ENCODE measurements at regions not wholly inside any gene's neighbourhood (a gene's known extent, or its start where the extent isn't known, plus 50 kb on each side); places are given as distances from the start of the nearest gene placed in this dataset.

GRCh38 chr13:50408068-50408467 lies 392.8 kb downstream of the KCNRG start:
- TF ChIP-seq, protein P1, sequence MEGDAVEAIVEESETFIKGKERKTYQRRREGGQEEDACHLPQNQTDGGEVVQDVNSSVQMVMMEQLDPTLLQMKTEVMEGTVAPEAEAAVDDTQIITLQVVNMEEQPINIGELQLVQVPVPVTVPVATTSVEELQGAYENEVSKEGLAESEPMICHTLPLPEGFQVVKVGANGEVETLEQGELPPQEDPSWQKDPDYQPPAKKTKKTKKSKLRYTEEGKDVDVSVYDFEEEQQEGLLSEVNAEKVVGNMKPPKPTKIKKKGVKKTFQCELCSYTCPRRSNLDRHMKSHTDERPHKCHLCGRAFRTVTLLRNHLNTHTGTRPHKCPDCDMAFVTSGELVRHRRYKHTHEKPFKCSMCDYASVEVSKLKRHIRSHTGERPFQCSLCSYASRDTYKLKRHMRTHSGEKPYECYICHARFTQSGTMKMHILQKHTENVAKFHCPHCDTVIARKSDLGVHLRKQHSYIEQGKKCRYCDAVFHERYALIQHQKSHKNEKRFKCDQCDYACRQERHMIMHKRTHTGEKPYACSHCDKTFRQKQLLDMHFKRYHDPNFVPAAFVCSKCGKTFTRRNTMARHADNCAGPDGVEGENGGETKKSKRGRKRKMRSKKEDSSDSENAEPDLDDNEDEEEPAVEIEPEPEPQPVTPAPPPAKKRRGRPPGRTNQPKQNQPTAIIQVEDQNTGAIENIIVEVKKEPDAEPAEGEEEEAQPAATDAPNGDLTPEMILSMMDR (IDR thresholded peaks at IDR 0.05; ENCODE audit: control insufficient read depth, insufficient read depth, low read depth, low read length, missing control alignments), result no peak
- H3K4me3 ChIP-seq (ENCODE audit: control insufficient read depth, low read depth, low read length), result no peak overlapping the region
- no peak for DNase-seq (ENCODE audit: low read depth)

GRCh38 chr13:50409220-50409619 lies 394.0 kb downstream of the KCNRG start:
- TF ChIP-seq, protein P1 (IDR thresholded peaks at IDR 0.05; ENCODE audit: control insufficient read depth, insufficient read depth, low read depth, low read length, missing control alignments), result no peak
- H3K4me3 ChIP-seq (ENCODE audit: control insufficient read depth, low read depth, low read length), result no peak overlapping the region
- no peak for DNase-seq (ENCODE audit: low read depth)

- TF ChIP-seq, protein P1 (IDR thresholded peaks at IDR 0.05; ENCODE audit: control insufficient read depth, insufficient read depth, low read depth, low read length, missing control alignments), result no peak
- H3K4me3 ChIP-seq (ENCODE audit: control insufficient read depth, low read depth, low read length), result no peak overlapping the region
- peak; percentile 61 for DNase-seq (ENCODE audit: low read depth)
Observed at GRCh38 chr13:50410921-50411746, 395.9 kb downstream of the KCNRG start.

DNA sequence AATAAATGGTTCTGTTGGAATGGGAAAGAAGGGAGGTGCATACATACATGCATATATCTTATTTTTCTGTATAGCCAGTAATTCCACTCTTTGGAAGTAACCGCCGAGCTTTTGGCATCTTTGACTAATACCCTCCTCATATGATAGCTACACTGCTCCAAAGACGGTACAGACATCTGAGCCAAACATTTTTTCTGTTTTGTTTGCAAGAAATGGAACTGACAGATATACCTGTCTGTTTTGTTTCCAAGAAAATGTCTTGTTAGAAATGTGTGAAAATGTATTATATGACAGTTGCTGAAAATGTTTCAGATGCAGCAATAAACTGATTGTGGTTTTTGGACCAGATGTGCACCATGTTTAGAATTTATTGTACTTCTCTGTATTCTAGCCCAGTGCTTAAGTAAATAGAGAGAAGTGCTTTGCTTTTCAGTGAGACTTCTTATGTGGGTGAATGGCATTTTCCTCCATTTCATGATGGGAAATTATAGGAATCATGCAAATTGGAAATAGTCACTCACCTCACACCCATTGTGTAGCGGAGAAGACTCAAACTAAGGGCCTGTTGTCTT lies 396.9 kb downstream of the KCNRG start:
- no peak for DNase-seq (ENCODE audit: low read depth)
- no peak overlapping the region for H3K4me3 ChIP-seq (ENCODE audit: control insufficient read depth, low read depth, low read length)
- TF ChIP-seq, protein P1 (IDR thresholded peaks at IDR 0.05; ENCODE audit: control insufficient read depth, insufficient read depth, low read depth, low read length, missing control alignments), result no peak

DNA sequence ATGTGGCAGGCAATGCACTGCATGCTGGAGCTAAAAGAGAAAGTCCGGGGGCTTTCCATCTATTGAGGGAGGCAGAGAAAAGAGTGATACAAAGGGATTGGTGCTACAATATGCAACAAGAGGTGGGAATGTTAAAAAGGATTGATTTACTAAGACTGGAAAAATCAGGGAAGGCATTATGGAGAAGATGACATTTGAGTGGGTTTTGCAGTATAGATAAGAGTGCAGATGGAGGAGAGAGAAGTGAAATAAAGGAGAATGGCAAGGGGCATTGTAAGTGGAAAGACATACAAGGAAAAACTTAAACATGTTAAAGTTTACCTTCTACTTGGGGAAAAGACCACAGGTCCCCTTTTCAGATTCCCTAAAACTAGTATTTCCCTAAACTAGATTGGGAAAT lies 399.4 kb downstream of the KCNRG start:
- DNase-seq (ENCODE audit: low read depth), result no peak
- TF ChIP-seq, protein P1 (IDR thresholded peaks at IDR 0.05; ENCODE audit: control insufficient read depth, insufficient read depth, low read depth, low read length, missing control alignments), result no peak
- H3K4me3 ChIP-seq (ENCODE audit: control insufficient read depth, low read depth, low read length), result no peak overlapping the region

GRCh38 chr13:50415428-50415827 lies 400.2 kb downstream of the KCNRG start:
- H3K4me3 ChIP-seq (ENCODE audit: control insufficient read depth, low read depth, low read length), result no peak overlapping the region
- TF ChIP-seq, protein P1 (IDR thresholded peaks at IDR 0.05; ENCODE audit: control insufficient read depth, insufficient read depth, low read depth, low read length, missing control alignments), result no peak
- no peak for DNase-seq (ENCODE audit: low read depth)

Data from AG09309 (cell line).